ENCODE measurements at regions not wholly inside any gene's neighbourhood (a gene's known extent, or its start where the extent isn't known, plus 50 kb on each side); places are given as distances from the start of the nearest gene placed in this dataset.

- H3K4me1 ChIP-seq (ENCODE audit: control insufficient read depth, insufficient read depth, low read length) = no peaks in the 10 kb centered on the region
- H3K4me3 Mint-ChIP-seq = no peak overlapping the region
- no peak for TF ChIP-seq CTCF (conservative IDR thresholded peaks at IDR 0.05)
These were observed 124.6 kb upstream of the BCL2L14 start for GRCh38 chr12:11946161-11946560.

GRCh38 chr12:11947213-11947612 is 123.5 kb upstream of the BCL2L14 start:
- no peak overlapping the region for H3K4me3 Mint-ChIP-seq
- Histone ChIP-seq H3K36me3 (ENCODE audit: control insufficient read depth, insufficient read depth, low read length) (peaks cover 11% of the 10 kb centered on the region), H3K9ac (ENCODE audit: extremely low read depth, low read length, poor library complexity, severe bottlenecking) (no peak overlapping the region), H3K27me3 (ENCODE audit: control insufficient read depth, insufficient read depth, low read length, poor library complexity, severe bottlenecking) (no peaks in the 10 kb centered on the region), H3K4me1 (ENCODE audit: control insufficient read depth, insufficient read depth, low read length) (no peaks in the 10 kb centered on the region), H3K27ac (ENCODE audit: low read depth, low read length) (no peak overlapping the region), H3K4me3 (ENCODE audit: low read length) (no peak overlapping the region), H3K9me3 (ENCODE audit: control insufficient read depth, low read length) (no peaks in the 10 kb centered on the region)
- H3K4me1 Mint-ChIP-seq = peaks cover 25% of the 10 kb centered on the region
- H3K27ac Mint-ChIP-seq = no peak overlapping the region
- no peaks in the 10 kb centered on the region for H3K27me3 Mint-ChIP-seq (ENCODE audit: insufficient read depth)
- DNase-seq = no peak
- H3K36me3 Mint-ChIP-seq (ENCODE audit: low read depth) = peaks cover 25% of the 10 kb centered on the region
- no peak for TF ChIP-seq CTCF (conservative IDR thresholded peaks at IDR 0.05)
- 94 to 96% methylated on average over 6 of the region's 6 CpGs for WGBS, 2 experiments (ENCODE audit: insufficient coverage in 1 of 2, insufficient read length in 1 of 2)
- peaks cover 11% of the 10 kb centered on the region for H3K9me3 Mint-ChIP-seq

More at GRCh38 chr12:11946161-11946560, 124.6 kb upstream of the BCL2L14 start:
- no peak overlapping the region for H3K27ac Mint-ChIP-seq
- H3K36me3 Mint-ChIP-seq (ENCODE audit: low read depth) = peaks cover 31% of the 10 kb centered on the region
- Histone ChIP-seq H3K27ac (ENCODE audit: low read depth, low read length) (no peak overlapping the region), H3K9me3 (ENCODE audit: control insufficient read depth, low read length) (no peaks in the 10 kb centered on the region), H3K9ac (ENCODE audit: extremely low read depth, low read length, poor library complexity, severe bottlenecking) (no peak overlapping the region), H3K27me3 (ENCODE audit: control insufficient read depth, insufficient read depth, low read length, poor library complexity, severe bottlenecking) (no peaks in the 10 kb centered on the region), H3K4me3 (ENCODE audit: low read length) (no peak overlapping the region), H3K36me3 (ENCODE audit: control insufficient read depth, insufficient read depth, low read length) (peaks cover 15% of the 10 kb centered on the region)
- H3K27me3 Mint-ChIP-seq (ENCODE audit: insufficient read depth) = no peaks in the 10 kb centered on the region
- peaks cover 16% of the 10 kb centered on the region for H3K9me3 Mint-ChIP-seq
- H3K4me1 Mint-ChIP-seq = peaks cover 26% of the 10 kb centered on the region
- 95 to 96% methylated on average over 6 to 13 of the region's 13 CpGs for WGBS, 2 experiments (ENCODE audit: insufficient coverage in 1 of 2, insufficient read length in 1 of 2)
- DNase-seq = no peak

- WGBS, 2 experiments (ENCODE audit: insufficient coverage in 1 of 2, insufficient read length in 1 of 2) = 63 to 84% methylated on average over 6 to 9 of the region's 9 CpGs
- Histone ChIP-seq H3K9ac (ENCODE audit: extremely low read depth, low read length, poor library complexity, severe bottlenecking) (no peak overlapping the region), H3K4me3 (ENCODE audit: low read length) (no peak overlapping the region), H3K36me3 (ENCODE audit: control insufficient read depth, insufficient read depth, low read length) (peaks cover 11% of the 10 kb centered on the region), H3K9me3 (ENCODE audit: control insufficient read depth, low read length) (no peaks in the 10 kb centered on the region), H3K27me3 (ENCODE audit: control insufficient read depth, insufficient read depth, low read length, poor library complexity, severe bottlenecking) (no peaks in the 10 kb centered on the region), H3K27ac (ENCODE audit: low read depth, low read length) (no peak overlapping the region), H3K4me1 (ENCODE audit: control insufficient read depth, insufficient read depth, low read length) (peaks cover 3% of the 10 kb centered on the region)
- Mint-ChIP-seq H3K27me3 (ENCODE audit: insufficient read depth) (no peaks in the 10 kb centered on the region), H3K9me3 (peaks cover 11% of the 10 kb centered on the region), H3K4me1 (peaks cover 30% of the 10 kb centered on the region), H3K27ac (peak overlapping the region; percentile 28), H3K4me3 (no peak overlapping the region), H3K36me3 (ENCODE audit: low read depth) (peaks cover 19% of the 10 kb centered on the region)
- no peak for TF ChIP-seq CTCF (conservative IDR thresholded peaks at IDR 0.05)
- no peak for DNase-seq
These were observed 120.9 kb upstream of the BCL2L14 start for GRCh38 chr12:11949738-11950411.

Measured in endodermal cell (in vitro differentiated cells).